Activated CD4-positive, alpha-beta T cell treated with anti-CD3 and anti-CD28 coated beads for 36 hours (primary cell): ENCODE measurements at regions not wholly inside any gene's neighbourhood (a gene's known extent, or its start where the extent isn't known, plus 50 kb on each side); places are given as distances from the start of the nearest gene placed in this dataset.
"Not testable (repeated sequence)": the region's sequence is repeated elsewhere in the genome, so short reads cannot be mapped to it uniquely, and the experiment has no call there.

ENCODE experiments used
- ATAC-seq: fragments of 200-7000 bp; cut with Tn5 transposase; one replicate; pipeline ENCODE4 v1.10.0; 2021; ENCODE audit warnings: mild to moderate bottlenecking, moderate library complexity
- CTCF ChIA-PET: fragments of 350-600 bp; sonication (Branson Sonifier 250); formaldehyde crosslinking; loops from one replicate; lab custom pipeline; 2021; ENCODE audit warnings: antibody characterized with exemption; lab: Charles Lee
- POLR2A ChIA-PET: fragments of 350-600 bp; sonication (Branson Sonifier 250); formaldehyde crosslinking; loops from one replicate; lab custom pipeline; 2021; ENCODE audit warnings: antibody characterized with exemption, inconsistent platforms; lab: Charles Lee
- DNase-seq: peaks from one replicate; pipeline ENCODE4 v3.0.0-alpha.2; 2020
- H3K27ac Mint-ChIP-seq: one replicate; pipeline ENCODE4 v1.8.0; 2021; ENCODE audit warnings: mixed read lengths
- H3K27me3 Mint-ChIP-seq: one replicate; pipeline ENCODE4 v1.8.0; 2021; ENCODE audit warnings: mixed read lengths
- H3K36me3 Mint-ChIP-seq: one replicate; pipeline ENCODE4 v1.8.0; 2021; ENCODE audit warnings: low read depth, mixed read lengths
- H3K4me1 Mint-ChIP-seq: one replicate; pipeline ENCODE4 v1.8.0; 2021; ENCODE audit warnings: mixed read lengths
- H3K4me3 Mint-ChIP-seq: one replicate; pipeline ENCODE4 v1.8.0; 2021; ENCODE audit warnings: mild to moderate bottlenecking, moderate library complexity, mixed read lengths
- H3K9me3 Mint-ChIP-seq: one replicate; pipeline ENCODE4 v1.8.0; 2021; ENCODE audit warnings: low read depth, mixed read lengths
- intact Hi-C, 2 experiments: fragments of 100-400 bp; cut with DNase I in 1 of 2; cut with micrococcal nuclease in 1 of 2; formaldehyde crosslinking; loops; one replicate each; pipeline versions ENCODE4 v1.14.2 to v1.15.1; 2022 to 2024; cut with DNase I, micrococcal nuclease

DNA sequence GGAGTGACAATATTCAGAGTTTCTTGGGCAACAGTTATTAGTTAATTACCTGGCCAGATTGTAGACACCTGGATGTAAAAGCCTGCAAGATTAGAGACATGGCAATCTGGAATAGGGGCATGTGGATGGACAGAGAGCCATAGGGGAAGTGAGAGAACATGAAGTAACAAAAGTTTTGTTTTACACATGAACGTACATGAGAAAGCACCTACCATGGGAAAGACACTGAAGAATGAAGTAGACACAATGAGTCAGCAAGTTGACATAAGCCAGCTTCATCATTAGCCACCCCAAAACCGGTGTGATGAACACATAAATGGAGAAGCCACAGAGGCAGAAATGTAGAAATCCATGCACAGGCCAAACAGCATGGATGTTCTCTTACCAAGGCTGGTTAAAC is 462.1 kb upstream of the C1orf87 start:
- H3K27me3 Mint-ChIP-seq: no peaks in the 10 kb centered on the region
- ChIA-PET CTCF (no interaction called here), POLR2A (no interaction called here)
- no peaks in the 10 kb centered on the region for H3K4me1 Mint-ChIP-seq
- no peaks in the 10 kb centered on the region for H3K36me3 Mint-ChIP-seq
- ATAC-seq (no peak), DNase-seq (no peak)
- H3K9me3 Mint-ChIP-seq: peaks cover 5% of the 10 kb centered on the region
- intact Hi-C loops: no loop called here
- no peak overlapping the region for H3K27ac Mint-ChIP-seq
- H3K4me3 Mint-ChIP-seq: no peak overlapping the region

DNA sequence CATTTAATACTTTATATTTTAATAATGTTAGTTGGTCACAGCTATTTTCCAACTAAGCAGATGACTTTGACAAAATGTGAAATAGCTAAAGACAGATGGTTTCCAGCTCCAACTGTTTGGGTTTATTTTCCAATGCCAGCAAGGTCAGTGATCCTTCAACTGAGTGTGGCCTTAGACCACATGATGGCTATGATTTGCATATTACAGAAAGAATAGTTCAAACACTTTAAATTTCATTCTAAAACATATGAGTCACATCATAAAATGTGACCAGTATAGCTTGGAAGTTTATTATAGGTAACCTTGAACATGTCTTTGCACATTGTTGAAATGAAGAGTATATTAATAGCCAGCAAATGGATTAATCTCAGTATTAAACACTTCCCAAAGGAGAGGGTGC is 454.0 kb upstream of the C1orf87 start:
- H3K27me3 Mint-ChIP-seq: no peaks in the 10 kb centered on the region
- POLR2A ChIA-PET: no interaction called here
- H3K27ac Mint-ChIP-seq: no peak overlapping the region
- no peaks in the 10 kb centered on the region for H3K36me3 Mint-ChIP-seq
- intact Hi-C loops: no loop called here
- no peaks in the 10 kb centered on the region for H3K4me1 Mint-ChIP-seq
- CTCF ChIA-PET: no interaction called here
- H3K9me3 Mint-ChIP-seq: no peaks in the 10 kb centered on the region
- no peak overlapping the region for H3K4me3 Mint-ChIP-seq
- DNase-seq (no peak), ATAC-seq (no peak)

DNA sequence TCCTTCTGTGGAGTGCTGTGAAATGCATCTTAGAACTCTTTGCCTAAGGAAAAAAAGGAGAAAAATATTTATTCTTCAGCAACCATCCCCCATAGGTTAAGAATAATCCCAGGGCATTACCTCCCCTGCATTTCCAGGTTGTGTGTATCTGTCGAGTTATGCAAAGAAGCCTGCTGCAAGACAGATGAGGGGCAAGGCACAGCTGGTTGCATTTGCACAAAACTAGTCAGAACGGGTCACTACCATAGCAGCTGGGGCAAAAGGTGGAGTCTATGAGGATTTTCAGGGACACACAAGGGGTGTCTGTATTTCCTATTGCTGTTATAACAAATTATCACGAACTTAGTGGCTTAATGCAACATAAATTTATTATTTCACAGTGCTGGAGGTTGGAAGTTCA is 443.4 kb upstream of the C1orf87 start:
- Mint-ChIP-seq H3K4me3 (no peak overlapping the region), H3K9me3 (no peaks in the 10 kb centered on the region), H3K4me1 (no peaks in the 10 kb centered on the region), H3K36me3 (no peaks in the 10 kb centered on the region), H3K27ac (no peak overlapping the region), H3K27me3 (no peaks in the 10 kb centered on the region)
- ATAC-seq (no peak), DNase-seq (no peak)
- intact Hi-C loops: no loop called here
- POLR2A ChIA-PET: no interaction called here
- CTCF ChIA-PET: no interaction called here

DNA sequence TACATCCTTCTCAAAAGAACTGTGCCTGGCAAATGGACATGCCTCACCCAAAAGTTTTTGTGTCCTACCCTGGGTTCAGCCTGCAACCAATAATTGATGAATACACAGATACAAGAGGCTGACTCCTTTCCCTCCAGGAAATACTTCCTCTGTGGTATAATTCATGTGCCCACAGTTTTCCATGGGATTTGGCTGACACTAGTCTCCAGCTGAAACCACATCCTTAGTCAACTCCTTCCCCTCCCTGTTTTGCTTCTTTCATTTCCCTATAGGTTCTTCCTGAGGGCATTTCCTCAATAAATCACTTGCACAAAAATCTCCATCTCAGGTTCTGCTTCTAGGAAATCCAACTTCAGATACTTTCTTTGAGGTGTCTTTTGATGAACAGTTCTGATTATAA is 436.6 kb upstream of the C1orf87 start:
- ATAC-seq: no peak
- no peaks in the 10 kb centered on the region for H3K27me3 Mint-ChIP-seq
- H3K36me3 Mint-ChIP-seq: no peaks in the 10 kb centered on the region
- H3K27ac Mint-ChIP-seq: no peak overlapping the region
- no peaks in the 10 kb centered on the region for H3K4me1 Mint-ChIP-seq
- peaks cover 3% of the 10 kb centered on the region for H3K9me3 Mint-ChIP-seq
- intact Hi-C loops: no loop called here
- ChIA-PET CTCF (no interaction called here), POLR2A (no interaction called here)
- H3K4me3 Mint-ChIP-seq: no peak overlapping the region
- no peak for DNase-seq

DNA sequence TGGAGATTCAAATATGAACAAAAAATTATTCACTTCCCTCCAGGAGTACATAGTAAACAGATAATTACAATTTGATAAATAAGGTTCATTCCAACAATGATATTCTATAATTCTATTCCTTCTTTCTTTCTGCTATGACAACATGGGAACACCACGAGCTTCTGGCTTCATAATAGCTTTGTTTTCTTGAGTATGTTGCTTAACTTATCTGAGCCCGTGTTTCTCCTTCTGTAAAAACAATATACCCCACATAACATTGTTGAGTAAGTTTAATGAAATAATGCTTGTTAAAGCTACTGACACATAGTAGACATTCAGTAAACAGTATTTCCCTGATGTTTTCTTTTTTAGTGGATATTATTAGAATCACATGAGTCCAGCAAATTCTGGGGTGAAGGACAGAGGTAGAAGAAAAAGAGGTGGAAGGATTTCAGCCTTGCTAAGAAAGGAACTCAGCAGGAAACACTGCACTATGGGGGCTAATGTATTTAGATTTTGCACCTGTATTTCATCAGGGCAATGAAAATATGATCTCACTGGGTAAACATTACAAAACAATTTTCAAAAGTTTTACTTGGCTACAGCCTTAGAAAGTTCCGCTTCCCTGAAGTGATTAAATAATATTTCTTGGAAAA is 430.8 kb upstream of the C1orf87 start:
- DNase-seq: no peak
- Mint-ChIP-seq H3K27ac (no peak overlapping the region), H3K36me3 (no peaks in the 10 kb centered on the region), H3K4me1 (no peaks in the 10 kb centered on the region), H3K4me3 (no peak overlapping the region), H3K9me3 (no peaks in the 10 kb centered on the region), H3K27me3 (no peaks in the 10 kb centered on the region)
- intact Hi-C loops: no loop called here
- CTCF ChIA-PET: no interaction called here
- no peak for ATAC-seq
- POLR2A ChIA-PET: no interaction called here

DNA sequence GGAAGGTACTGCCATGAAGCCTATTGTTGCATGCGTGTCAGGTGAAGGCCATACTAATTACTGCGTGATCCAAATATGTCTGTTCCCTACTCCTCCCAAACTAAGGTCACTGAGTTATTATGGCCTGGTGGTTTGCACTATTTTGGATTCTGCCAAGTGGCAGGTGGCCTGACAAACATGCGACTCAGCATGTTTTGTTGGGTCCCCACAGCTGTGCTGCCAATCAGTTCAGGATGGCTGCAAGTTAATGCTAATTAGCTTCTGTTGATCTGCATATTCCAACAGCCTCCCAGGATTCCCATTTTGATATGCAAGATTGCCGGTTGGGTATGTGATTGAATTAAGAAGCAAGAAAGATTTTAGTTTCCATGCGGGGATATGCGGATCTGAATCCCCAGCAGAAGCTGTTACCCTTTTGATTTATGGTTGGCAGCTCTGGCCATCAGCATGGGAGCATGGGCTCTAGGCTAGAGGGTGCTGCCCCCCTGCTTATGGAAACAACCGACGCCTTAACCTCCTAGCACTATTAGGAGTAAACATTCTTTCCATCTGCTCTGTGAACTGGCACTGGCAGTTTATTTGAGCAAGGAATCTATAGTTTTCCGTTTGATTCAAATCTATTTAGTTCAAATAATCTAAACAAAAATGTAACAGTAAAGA is 429.8 kb upstream of the C1orf87 start:
- Mint-ChIP-seq H3K27me3 (no peaks in the 10 kb centered on the region), H3K4me3 (no peak overlapping the region), H3K27ac (no peak overlapping the region), H3K36me3 (no peaks in the 10 kb centered on the region), H3K9me3 (no peaks in the 10 kb centered on the region), H3K4me1 (no peaks in the 10 kb centered on the region)
- ChIA-PET POLR2A (no interaction called here), CTCF (interaction anchor here (0.7 kb wide), 1 partner anchor 540 kb away, joined by 3 read pairs; no protein-coding TSS in a partner anchor)
- no peak for DNase-seq
- intact Hi-C loops: no loop called here
- ATAC-seq: no peak

DNA sequence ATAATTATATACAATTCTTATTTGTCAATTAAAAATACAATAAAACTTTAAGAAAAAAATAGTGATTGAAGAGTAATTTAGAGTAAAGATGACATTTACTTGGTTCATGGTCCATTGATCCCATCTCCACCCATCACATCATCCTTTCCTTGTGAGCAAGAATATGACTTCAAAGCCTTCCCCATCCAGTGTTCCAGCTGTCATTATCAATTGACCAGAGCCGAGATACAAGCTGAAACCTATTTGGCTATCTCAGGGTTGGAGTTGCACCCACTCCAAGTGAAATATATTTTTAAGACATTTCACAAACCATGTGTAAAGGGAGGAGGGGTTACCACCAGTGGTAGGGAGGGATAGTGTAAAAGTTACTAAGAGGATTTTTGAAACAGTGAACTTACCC is 428.9 kb upstream of the C1orf87 start:
- POLR2A ChIA-PET: no interaction called here
- CTCF ChIA-PET: no interaction called here
- Mint-ChIP-seq H3K36me3 (no peaks in the 10 kb centered on the region), H3K4me1 (no peaks in the 10 kb centered on the region), H3K9me3 (peaks cover 3% of the 10 kb centered on the region), H3K27ac (no peak overlapping the region), H3K27me3 (no peaks in the 10 kb centered on the region), H3K4me3 (no peak overlapping the region)
- DNase-seq: no peak
- intact Hi-C loops: no loop called here
- no peak for ATAC-seq

DNA sequence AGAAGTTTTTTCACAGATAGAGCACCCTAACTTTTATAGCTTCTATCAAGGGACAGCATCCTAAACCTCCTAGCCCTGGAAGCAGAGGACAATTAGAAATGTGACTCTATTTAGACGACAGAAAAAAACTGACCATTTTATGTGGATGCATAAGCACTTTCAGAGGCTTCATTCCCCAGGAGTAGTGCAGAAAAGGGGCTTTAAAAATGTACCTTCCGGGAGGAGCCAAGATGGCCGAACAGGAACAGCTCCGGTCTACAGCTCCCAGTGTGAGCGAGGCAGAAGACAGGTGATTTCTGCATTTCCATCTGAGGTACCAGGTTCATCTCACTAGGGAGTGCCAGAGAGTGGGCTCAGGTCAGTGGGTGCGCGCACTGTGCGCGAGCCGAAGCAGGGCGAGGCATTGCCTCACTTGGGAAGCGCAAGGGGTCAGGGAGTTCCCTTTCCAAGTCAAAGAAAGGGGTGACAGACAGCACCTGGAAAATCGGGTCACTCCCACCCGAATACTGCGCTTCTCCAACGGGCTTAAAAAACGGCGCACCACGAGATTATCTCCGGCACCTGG is 416.4 kb upstream of the C1orf87 start:
- POLR2A ChIA-PET, CTCF ChIA-PET, H3K4me3 Mint-ChIP-seq: not testable (repeated sequence)

DNA sequence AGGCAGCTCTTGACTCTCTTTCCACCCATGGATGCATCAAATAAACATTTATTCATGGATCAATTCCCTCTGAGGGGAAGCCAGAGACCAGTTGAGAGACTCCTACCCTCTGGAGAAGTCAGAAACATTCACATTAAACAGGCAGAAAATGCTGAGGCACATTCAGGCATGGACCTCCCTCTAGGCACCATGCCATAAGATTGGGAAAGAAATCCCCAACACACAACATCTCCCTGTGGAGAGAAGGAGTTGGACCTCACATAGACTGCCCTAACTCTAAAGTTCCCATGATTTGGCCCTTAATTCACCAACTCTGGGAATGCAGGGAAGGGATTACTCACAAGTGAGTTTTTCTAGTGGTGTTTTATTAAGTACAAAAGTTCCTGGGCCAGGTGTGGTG is 415.3 kb upstream of the C1orf87 start:
- Mint-ChIP-seq H3K4me3 (no peak overlapping the region), H3K36me3 (no peaks in the 10 kb centered on the region), H3K4me1 (no peaks in the 10 kb centered on the region), H3K27ac (no peak overlapping the region), H3K27me3 (no peaks in the 10 kb centered on the region), H3K9me3 (peaks cover 1% of the 10 kb centered on the region)
- POLR2A ChIA-PET: no interaction called here
- CTCF ChIA-PET: no interaction called here
- ATAC-seq (no peak), DNase-seq (no peak)
- intact Hi-C loops: no loop called here

More for the DNA sequence above, 416.4 kb upstream of the C1orf87 start:
- H3K36me3 Mint-ChIP-seq, DNase-seq, H3K9me3 Mint-ChIP-seq, intact Hi-C loops, H3K27ac Mint-ChIP-seq, H3K4me1 Mint-ChIP-seq, ATAC-seq, H3K27me3 Mint-ChIP-seq: not testable (repeated sequence)

DNA sequence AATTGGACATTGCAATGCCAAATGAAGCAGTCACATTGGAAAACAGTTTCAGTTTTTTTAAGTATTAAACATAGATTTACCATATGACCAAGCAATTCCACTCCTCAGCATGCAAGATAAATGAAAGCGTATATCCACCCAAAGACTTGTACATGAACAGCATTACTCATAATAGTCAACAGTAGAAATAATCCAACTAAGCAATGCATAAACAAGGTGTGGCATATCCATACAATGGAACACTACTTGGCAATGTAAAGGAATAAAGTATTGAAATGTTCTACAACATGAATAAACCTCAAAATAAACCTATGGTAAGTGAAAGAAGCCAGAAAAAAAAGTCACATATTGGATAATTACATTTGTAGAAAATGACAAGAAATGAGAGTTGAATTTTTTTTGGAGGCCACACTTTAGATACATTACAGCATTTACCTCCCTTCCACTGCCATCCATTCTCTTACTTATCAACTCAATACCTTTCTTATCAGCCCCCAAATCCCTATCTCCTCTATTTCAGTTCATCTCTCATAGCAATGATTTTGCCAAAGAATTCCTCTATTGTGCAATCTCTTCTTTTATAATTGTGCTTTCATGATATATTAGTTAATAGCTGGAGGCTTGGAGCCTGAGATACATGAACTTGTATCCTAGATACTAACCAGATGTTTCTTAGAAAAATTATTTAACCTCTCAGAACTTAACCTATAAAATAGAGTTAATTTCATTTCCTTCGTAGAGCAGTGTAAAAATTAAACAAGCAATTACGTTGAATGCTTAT is 414.2 kb upstream of the C1orf87 start:
- peaks cover 1% of the 10 kb centered on the region for H3K9me3 Mint-ChIP-seq
- ChIA-PET POLR2A (no interaction called here), CTCF (no interaction called here)
- no peak overlapping the region for H3K27ac Mint-ChIP-seq
- H3K36me3 Mint-ChIP-seq: no peaks in the 10 kb centered on the region
- H3K4me1 Mint-ChIP-seq: no peaks in the 10 kb centered on the region
- intact Hi-C loops: no loop called here
- no peak for ATAC-seq
- H3K4me3 Mint-ChIP-seq: no peak overlapping the region
- no peak for DNase-seq
- no peaks in the 10 kb centered on the region for H3K27me3 Mint-ChIP-seq

DNA sequence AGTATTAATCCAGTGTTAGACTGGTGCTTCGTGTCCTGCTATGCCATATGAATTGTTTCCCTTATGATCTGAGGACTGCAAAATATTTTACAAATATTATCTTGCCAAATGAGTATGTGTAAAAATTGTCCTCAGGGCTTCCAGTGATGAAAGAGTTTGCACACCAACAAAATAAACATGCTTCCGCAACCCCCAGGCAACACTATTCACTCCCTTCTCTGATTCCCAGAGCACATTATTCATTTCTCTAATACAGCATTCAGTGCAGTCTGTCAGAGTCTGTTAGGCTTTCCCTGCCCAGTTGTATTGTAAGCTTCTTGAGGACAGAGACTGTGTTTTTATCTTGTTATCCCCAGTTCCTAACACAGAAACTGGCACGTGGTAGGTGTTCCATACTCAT is 409.9 kb upstream of the C1orf87 start:
- H3K4me1 Mint-ChIP-seq: no peaks in the 10 kb centered on the region
- H3K27me3 Mint-ChIP-seq: no peaks in the 10 kb centered on the region
- H3K9me3 Mint-ChIP-seq: peaks cover 6% of the 10 kb centered on the region
- H3K27ac Mint-ChIP-seq: no peak overlapping the region
- ATAC-seq: no peak
- ChIA-PET CTCF (no interaction called here), POLR2A (no interaction called here)
- H3K4me3 Mint-ChIP-seq: no peak overlapping the region
- intact Hi-C loops: no loop called here
- no peak for DNase-seq
- no peaks in the 10 kb centered on the region for H3K36me3 Mint-ChIP-seq

DNA sequence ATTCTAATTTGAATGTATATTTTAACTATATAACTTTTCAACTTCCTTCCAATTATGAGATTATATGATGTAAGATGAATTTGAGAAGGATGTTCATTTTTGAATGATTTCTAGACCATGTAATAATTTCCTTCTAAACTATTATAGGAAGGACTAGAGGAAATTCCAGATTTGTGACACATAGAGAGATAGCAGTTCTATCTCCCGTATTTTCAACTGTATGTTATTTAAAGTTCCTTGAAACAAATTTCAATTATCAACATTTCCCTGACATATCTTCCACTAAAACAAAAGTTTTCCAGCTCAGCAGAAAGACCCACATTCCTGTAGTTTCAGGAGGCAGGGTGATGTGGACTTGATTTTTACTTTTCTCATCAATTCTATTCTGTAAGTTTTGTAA is 396.7 kb upstream of the C1orf87 start:
- peaks cover 3% of the 10 kb centered on the region for H3K9me3 Mint-ChIP-seq
- no peaks in the 10 kb centered on the region for H3K4me1 Mint-ChIP-seq
- intact Hi-C loops: no loop called here
- ChIA-PET CTCF (no interaction called here), POLR2A (no interaction called here)
- no peak overlapping the region for H3K4me3 Mint-ChIP-seq
- no peaks in the 10 kb centered on the region for H3K27me3 Mint-ChIP-seq
- ATAC-seq (no peak), DNase-seq (no peak)
- no peak overlapping the region for H3K27ac Mint-ChIP-seq
- no peaks in the 10 kb centered on the region for H3K36me3 Mint-ChIP-seq
